ENCODE measurements at regions not wholly inside any gene's neighbourhood (a gene's known extent, or its start where the extent isn't known, plus 50 kb on each side); places are given as distances from the start of the nearest gene placed in this dataset.

DNA sequence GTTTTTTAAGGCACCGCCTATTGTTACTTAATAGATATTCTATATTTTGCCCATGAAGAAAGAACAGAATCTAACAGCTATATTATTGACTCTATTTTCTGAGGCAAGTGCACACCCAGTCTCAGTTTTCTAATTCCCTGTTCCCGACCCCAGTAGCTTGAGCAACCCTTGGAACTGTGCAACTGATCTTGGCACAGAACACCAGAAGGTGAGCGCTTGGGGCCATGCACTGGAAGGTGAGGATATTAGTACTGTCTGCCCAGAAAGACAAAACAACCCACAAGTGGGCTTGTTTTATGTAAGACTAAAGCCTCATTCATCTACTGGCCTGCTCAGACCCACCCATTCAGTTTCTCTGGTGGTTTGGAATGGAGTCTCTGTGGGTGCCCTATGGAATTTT, 188.8 kb upstream of the LINC00305 start:
- TF ChIP-seq YY1 (IDR thresholded peaks at IDR 0.05; ENCODE audit: insufficient read depth, insufficient read length) = no peak
- TF ChIP-seq ZNF274 (IDR thresholded peaks at IDR 0.05; ENCODE audit: low read depth, low read length) = no peak
- TF ChIP-seq SUZ12 (IDR thresholded peaks at IDR 0.05; ENCODE audit: extremely low read depth, insufficient read depth, insufficient read length) = no peak
- no peaks in the 10 kb centered on the region for H3K4me1 ChIP-seq (ENCODE audit: insufficient read depth, insufficient read length)
- H3K36me3 ChIP-seq (ENCODE audit: insufficient read depth, insufficient read length, low read length) = no peaks in the 10 kb centered on the region
- no peaks in the 10 kb centered on the region for H3K9me3 ChIP-seq (ENCODE audit: insufficient read depth, low read length)
- H3K27me3 ChIP-seq (ENCODE audit: insufficient read depth, insufficient read length) = no peaks in the 10 kb centered on the region
- no peak overlapping the region for H3K4me3 ChIP-seq (ENCODE audit: insufficient read length, low read depth)
- no peak for DNase-seq (ENCODE audit: low read depth, low spot score)
- no peak overlapping the region for H3K9ac ChIP-seq (ENCODE audit: insufficient read length, low read depth)

GRCh38 chr18:64337018-64337417, 188.1 kb upstream of the LINC00305 start:
- Histone ChIP-seq H3K27me3 (ENCODE audit: insufficient read depth, insufficient read length) (no peaks in the 10 kb centered on the region), H3K9ac (ENCODE audit: insufficient read length, low read depth) (no peak overlapping the region), H3K36me3 (ENCODE audit: insufficient read depth, insufficient read length, low read length) (no peaks in the 10 kb centered on the region), H3K4me3 (ENCODE audit: insufficient read length, low read depth) (no peak overlapping the region), H3K4me1 (ENCODE audit: insufficient read depth, insufficient read length) (no peaks in the 10 kb centered on the region), H3K9me3 (ENCODE audit: insufficient read depth, low read length) (no peaks in the 10 kb centered on the region)
- TF ChIP-seq ZNF274 (IDR thresholded peaks at IDR 0.05; ENCODE audit: low read depth, low read length) (no peak), SUZ12 (IDR thresholded peaks at IDR 0.05; ENCODE audit: extremely low read depth, insufficient read depth, insufficient read length) (no peak), YY1 (IDR thresholded peaks at IDR 0.05; ENCODE audit: insufficient read depth, insufficient read length) (no peak)
- no peak for DNase-seq (ENCODE audit: low read depth, low spot score)

GRCh38 chr18:64334748-64335147, 185.9 kb upstream of the LINC00305 start:
- TF ChIP-seq YY1 (IDR thresholded peaks at IDR 0.05; ENCODE audit: insufficient read depth, insufficient read length) (no peak), ZNF274 (IDR thresholded peaks at IDR 0.05; ENCODE audit: low read depth, low read length) (no peak), SUZ12 (IDR thresholded peaks at IDR 0.05; ENCODE audit: extremely low read depth, insufficient read depth, insufficient read length) (no peak)
- Histone ChIP-seq H3K9ac (ENCODE audit: insufficient read length, low read depth) (no peak overlapping the region), H3K27me3 (ENCODE audit: insufficient read depth, insufficient read length) (no peaks in the 10 kb centered on the region), H3K9me3 (ENCODE audit: insufficient read depth, low read length) (no peaks in the 10 kb centered on the region), H3K4me3 (ENCODE audit: insufficient read length, low read depth) (no peak overlapping the region), H3K4me1 (ENCODE audit: insufficient read depth, insufficient read length) (no peaks in the 10 kb centered on the region), H3K36me3 (ENCODE audit: insufficient read depth, insufficient read length, low read length) (no peaks in the 10 kb centered on the region)
- no peak for DNase-seq (ENCODE audit: low read depth, low spot score)

- no peak for DNase-seq (ENCODE audit: low read depth, low spot score)
- Histone ChIP-seq H3K27me3 (ENCODE audit: insufficient read depth, insufficient read length) (no peaks in the 10 kb centered on the region), H3K9ac (ENCODE audit: insufficient read length, low read depth) (no peak overlapping the region), H3K9me3 (ENCODE audit: insufficient read depth, low read length) (no peaks in the 10 kb centered on the region), H3K36me3 (ENCODE audit: insufficient read depth, insufficient read length, low read length) (no peaks in the 10 kb centered on the region), H3K4me1 (ENCODE audit: insufficient read depth, insufficient read length) (no peaks in the 10 kb centered on the region), H3K4me3 (ENCODE audit: insufficient read length, low read depth) (no peak overlapping the region)
- TF ChIP-seq SUZ12 (IDR thresholded peaks at IDR 0.05; ENCODE audit: extremely low read depth, insufficient read depth, insufficient read length) = no peak
- TF ChIP-seq YY1 (IDR thresholded peaks at IDR 0.05; ENCODE audit: insufficient read depth, insufficient read length) = no peak
- no peak for TF ChIP-seq ZNF274 (IDR thresholded peaks at IDR 0.05; ENCODE audit: low read depth, low read length)
These were observed 184.7 kb upstream of the LINC00305 start for GRCh38 chr18:64333584-64333983.

DNA sequence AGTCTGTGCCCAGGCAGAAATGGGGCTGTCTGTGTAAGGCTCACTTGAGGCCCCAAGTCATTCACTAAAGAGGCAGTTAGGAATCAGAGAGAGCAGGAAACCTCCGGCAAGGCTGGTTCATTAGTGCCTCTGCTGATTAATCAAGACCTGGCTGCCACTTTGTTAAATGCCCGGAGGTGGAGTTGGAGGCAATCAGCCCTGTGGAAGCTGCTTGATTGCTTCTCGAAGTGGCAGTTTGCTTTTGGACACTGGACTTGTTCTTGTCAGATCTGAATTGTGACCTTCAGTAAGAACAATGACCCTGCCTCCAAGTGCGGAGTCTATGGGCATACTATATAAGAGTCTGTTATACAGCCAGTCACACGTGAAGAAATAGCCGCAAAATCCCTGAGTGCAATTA, 183.9 kb upstream of the LINC00305 start:
- Histone ChIP-seq H3K4me1 (ENCODE audit: insufficient read depth, insufficient read length) (no peaks in the 10 kb centered on the region), H3K27me3 (ENCODE audit: insufficient read depth, insufficient read length) (no peaks in the 10 kb centered on the region), H3K9ac (ENCODE audit: insufficient read length, low read depth) (no peak overlapping the region), H3K4me3 (ENCODE audit: insufficient read length, low read depth) (no peak overlapping the region), H3K36me3 (ENCODE audit: insufficient read depth, insufficient read length, low read length) (no peaks in the 10 kb centered on the region), H3K9me3 (ENCODE audit: insufficient read depth, low read length) (no peaks in the 10 kb centered on the region)
- no peak for DNase-seq (ENCODE audit: low read depth, low spot score)
- no peak for TF ChIP-seq ZNF274 (IDR thresholded peaks at IDR 0.05; ENCODE audit: low read depth, low read length)
- TF ChIP-seq YY1 (IDR thresholded peaks at IDR 0.05; ENCODE audit: insufficient read depth, insufficient read length) = no peak
- TF ChIP-seq SUZ12 (IDR thresholded peaks at IDR 0.05; ENCODE audit: extremely low read depth, insufficient read depth, insufficient read length) = no peak

DNA sequence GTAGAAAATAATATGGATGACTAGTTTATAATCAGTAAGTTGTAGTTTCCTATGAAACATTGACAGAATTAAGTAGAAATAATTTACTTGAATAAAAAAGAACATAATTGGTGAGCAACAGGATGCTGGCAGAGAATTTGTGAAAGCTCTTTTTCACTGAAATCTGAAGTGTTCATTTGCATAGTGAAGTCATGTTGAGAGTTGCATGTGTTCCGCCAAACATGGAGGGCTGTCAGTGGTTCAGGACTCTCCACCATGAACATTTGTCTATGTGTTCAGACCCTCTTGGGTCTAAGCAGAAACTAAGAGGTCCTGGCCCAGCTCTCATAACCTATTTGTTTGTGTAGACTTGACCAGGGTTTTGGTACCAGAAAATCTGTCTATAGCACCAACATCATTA, 182.5 kb upstream of the LINC00305 start:
- no peak overlapping the region for H3K9ac ChIP-seq (ENCODE audit: insufficient read length, low read depth)
- no peaks in the 10 kb centered on the region for H3K4me1 ChIP-seq (ENCODE audit: insufficient read depth, insufficient read length)
- H3K9me3 ChIP-seq (ENCODE audit: insufficient read depth, low read length) = no peaks in the 10 kb centered on the region
- H3K4me3 ChIP-seq (ENCODE audit: insufficient read length, low read depth) = no peak overlapping the region
- no peak for DNase-seq (ENCODE audit: low read depth, low spot score)
- no peaks in the 10 kb centered on the region for H3K27me3 ChIP-seq (ENCODE audit: insufficient read depth, insufficient read length)
- TF ChIP-seq YY1 (IDR thresholded peaks at IDR 0.05; ENCODE audit: insufficient read depth, insufficient read length) (no peak), ZNF274 (IDR thresholded peaks at IDR 0.05; ENCODE audit: low read depth, low read length) (no peak), SUZ12 (IDR thresholded peaks at IDR 0.05; ENCODE audit: extremely low read depth, insufficient read depth, insufficient read length) (no peak)
- no peaks in the 10 kb centered on the region for H3K36me3 ChIP-seq (ENCODE audit: insufficient read depth, insufficient read length, low read length)

DNA sequence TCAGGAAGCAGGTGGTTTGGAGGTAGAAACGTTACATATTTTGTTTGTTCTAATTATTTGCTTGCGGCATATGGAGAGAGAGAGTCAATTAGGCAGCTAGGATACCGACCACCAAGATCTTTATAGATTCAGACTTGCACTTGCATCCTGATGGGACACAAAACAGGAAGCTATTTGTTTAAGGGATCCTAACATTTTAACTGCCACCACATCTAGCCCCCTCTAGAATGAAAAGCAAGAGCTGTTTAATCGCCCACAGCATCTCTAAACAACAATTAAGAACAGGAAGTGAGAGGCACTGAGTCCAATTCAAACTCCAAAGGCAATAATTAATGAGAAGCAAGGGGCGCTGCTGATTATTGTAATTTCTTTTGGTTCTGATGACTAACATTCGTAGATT, 182.0 kb upstream of the LINC00305 start:
- Histone ChIP-seq H3K9me3 (ENCODE audit: insufficient read depth, low read length) (no peaks in the 10 kb centered on the region), H3K4me1 (ENCODE audit: insufficient read depth, insufficient read length) (no peaks in the 10 kb centered on the region), H3K36me3 (ENCODE audit: insufficient read depth, insufficient read length, low read length) (no peaks in the 10 kb centered on the region), H3K9ac (ENCODE audit: insufficient read length, low read depth) (no peak overlapping the region), H3K4me3 (ENCODE audit: insufficient read length, low read depth) (no peak overlapping the region), H3K27me3 (ENCODE audit: insufficient read depth, insufficient read length) (no peaks in the 10 kb centered on the region)
- no peak for DNase-seq (ENCODE audit: low read depth, low spot score)
- TF ChIP-seq ZNF274 (IDR thresholded peaks at IDR 0.05; ENCODE audit: low read depth, low read length) (no peak), SUZ12 (IDR thresholded peaks at IDR 0.05; ENCODE audit: extremely low read depth, insufficient read depth, insufficient read length) (no peak), YY1 (IDR thresholded peaks at IDR 0.05; ENCODE audit: insufficient read depth, insufficient read length) (no peak)

- Histone ChIP-seq H3K4me1 (ENCODE audit: insufficient read depth, insufficient read length) (no peaks in the 10 kb centered on the region), H3K4me3 (ENCODE audit: insufficient read length, low read depth) (no peak overlapping the region), H3K36me3 (ENCODE audit: insufficient read depth, insufficient read length, low read length) (no peaks in the 10 kb centered on the region), H3K27me3 (ENCODE audit: insufficient read depth, insufficient read length) (no peaks in the 10 kb centered on the region), H3K9ac (ENCODE audit: insufficient read length, low read depth) (no peak overlapping the region), H3K9me3 (ENCODE audit: insufficient read depth, low read length) (no peaks in the 10 kb centered on the region)
- no peak for TF ChIP-seq ZNF274 (IDR thresholded peaks at IDR 0.05; ENCODE audit: low read depth, low read length)
- no peak for TF ChIP-seq SUZ12 (IDR thresholded peaks at IDR 0.05; ENCODE audit: extremely low read depth, insufficient read depth, insufficient read length)
- no peak for TF ChIP-seq YY1 (IDR thresholded peaks at IDR 0.05; ENCODE audit: insufficient read depth, insufficient read length)
- DNase-seq (ENCODE audit: low read depth, low spot score) = peak; percentile 15
These were observed 181.3 kb upstream of the LINC00305 start for GRCh38 chr18:64330161-64330560.
